Kidney capillary endothelial cell (primary cell): ENCODE measurements at regions not wholly inside any gene's neighbourhood (a gene's known extent, or its start where the extent isn't known, plus 50 kb on each side); places are given as distances from the start of the nearest gene placed in this dataset.
"Not testable (repeated sequence)": the region's sequence is repeated elsewhere in the genome, so short reads cannot be mapped to it uniquely, and the experiment has no call there.

Experiments
- DNase-seq: peaks from one replicate; pipeline ENCODE4 v3.0.0-alpha.2; 2018; ENCODE audit warnings: low spot score

DNA sequence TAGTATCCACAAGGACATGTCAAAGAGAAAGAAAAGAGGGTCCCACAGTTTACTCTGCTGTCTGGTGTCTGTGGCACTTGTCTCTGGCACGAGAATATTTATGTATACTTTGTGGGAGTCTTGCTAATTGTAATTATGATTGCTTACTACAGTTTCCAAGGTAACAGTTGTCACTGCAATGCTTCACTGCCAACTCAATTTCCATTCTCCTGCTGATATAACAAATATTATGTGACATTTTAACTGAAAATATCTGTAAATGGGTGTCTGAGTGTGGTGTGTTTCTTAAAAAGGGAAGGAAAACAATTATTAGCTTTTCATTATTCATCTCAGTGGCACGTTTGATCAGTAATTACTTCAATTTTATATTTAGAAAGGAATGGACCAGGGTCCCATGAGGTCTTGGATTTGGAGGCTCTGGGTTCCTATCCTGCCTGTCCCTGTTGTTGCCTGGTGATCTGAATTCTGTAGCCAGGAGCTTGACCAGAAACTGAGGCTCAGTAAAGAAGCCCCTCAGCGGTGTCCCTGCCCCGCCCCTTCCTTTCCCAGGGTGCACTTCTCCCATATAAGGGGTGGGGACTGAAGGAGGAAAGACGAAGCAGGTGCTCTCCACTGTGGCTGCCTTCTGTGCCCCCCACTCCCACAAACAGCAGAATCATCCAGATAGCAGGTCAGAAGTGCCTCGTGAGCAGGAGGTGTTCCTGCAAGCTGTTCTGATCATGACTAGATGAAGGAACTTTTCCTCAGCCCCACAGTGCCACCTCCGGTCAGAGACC, 137.3 kb upstream of the KIF2A start:
- no peak for DNase-seq

DNA sequence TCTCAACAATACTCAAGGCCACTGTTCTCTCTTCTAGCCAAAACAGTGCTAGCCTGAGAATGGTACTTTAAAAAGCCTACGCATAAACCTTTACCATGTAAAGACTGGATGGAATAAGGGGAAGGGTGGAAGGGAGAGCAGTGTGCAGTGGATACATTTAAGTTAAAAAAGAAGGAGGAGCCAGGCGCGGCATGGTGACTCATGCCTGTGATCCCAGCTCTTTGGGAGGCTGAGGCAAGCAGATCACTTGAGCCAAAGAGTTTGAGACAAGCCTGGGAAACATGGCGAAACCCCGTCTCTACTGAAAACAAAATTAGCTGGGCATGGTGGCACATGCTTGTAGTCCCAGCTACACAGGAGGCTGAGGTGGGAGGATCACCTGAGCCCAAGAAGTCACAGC, 127.7 kb upstream of the KIF2A start:
- DNase-seq: no peak

GRCh38 chr5:62182802-62183201, 123.2 kb upstream of the KIF2A start:
- DNase-seq: no peak

DNA sequence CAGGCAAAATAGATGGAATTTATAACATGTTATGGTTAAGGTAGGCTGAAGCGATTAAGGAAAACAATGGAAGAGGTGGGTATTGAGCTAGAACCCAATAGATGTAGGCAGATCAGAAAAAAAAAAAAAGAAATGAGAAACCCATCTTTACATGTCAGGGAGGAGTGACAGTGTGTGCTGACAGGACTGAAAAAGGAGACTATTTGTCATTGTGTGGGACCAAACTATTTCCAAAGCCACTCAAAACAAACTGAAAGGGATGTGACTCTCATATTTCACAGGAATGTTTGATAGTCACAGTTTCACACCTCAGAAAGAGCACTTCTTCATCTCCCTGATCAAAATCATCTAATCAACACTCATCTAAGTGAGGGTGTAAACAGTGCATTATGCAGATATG, 122.3 kb upstream of the KIF2A start:
- no peak for DNase-seq

DNA sequence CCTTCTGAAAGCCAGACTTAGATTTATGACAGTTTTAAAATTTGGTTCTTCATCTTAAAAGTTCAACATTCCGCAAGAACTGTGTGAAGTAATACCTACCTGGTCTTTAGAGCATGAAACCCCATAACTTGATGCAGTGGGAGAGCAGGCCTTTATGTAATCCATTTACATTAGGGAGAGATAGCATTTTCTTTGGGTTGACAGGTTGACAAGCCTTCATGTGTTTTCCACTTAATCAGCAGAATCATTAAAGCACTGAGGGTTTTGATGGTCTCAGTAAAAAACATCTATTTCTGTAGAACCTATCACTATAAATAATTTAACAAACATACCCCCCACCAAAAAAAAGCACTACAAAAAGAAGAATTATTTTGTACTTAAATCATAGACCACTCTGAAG, 121.6 kb upstream of the KIF2A start:
- no peak for DNase-seq

DNA sequence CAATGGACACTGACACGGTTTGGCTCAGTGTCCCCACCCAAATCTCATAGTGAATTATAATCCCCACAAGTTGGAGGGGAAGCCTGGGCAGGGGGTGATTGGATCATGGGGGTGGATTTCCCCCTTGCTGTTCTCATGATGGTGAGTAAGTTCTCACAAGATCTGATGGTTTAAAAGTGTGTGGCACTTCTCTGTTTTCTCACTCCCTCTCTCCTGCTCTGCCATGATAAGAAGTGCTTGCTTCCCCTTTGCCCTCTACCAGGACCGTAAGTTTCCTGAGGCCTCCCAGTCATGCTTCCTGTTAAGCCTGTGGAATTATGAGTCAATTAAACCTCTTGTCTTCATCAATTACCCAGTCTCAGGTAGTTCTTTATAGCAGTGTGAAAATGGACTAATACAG, 115.8 kb upstream of the KIF2A start:
- no peak for DNase-seq

DNA sequence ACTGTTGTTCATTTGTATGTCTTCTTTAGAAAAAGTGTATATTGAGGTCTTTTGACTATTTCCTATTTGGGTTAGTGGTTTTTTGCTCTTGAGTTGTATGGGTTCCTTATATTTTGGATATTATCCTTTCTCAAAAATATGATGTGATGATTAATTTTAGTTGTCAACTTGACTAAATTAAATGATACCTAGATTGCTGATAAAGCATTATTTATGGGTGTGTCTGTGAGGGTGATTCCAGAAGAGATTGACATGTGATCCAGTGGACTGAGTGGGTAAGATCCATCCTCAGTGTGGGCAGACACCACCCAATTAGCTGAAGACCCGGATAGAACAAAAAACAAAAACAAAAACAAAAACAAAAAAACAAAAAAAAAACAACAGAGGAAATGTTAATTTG, 115.1 kb upstream of the KIF2A start:
- DNase-seq: no peak

DNA sequence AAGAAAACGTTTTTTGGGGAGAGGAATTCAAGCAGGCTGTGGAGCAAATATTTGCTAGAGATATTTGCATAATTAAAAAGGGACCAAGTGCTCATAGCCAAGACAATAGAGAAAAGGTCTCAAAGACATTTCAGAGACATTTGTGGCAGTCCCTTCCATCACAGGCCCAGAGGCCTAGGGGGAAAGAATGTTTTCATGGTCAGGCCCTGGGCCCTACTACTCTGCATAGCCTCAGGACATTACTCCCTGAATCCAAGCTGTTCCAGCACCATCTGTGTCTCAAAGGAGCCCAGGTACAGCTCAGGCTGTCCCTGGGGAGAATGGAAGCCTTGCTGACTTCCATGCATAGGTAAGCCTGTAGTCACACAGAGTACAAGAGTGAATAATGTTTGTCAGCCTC, 113.0 kb upstream of the KIF2A start:
- DNase-seq: no peak

- not testable (repeated sequence) for DNase-seq
Observed at GRCh38 chr5:62196532-62196931, 109.5 kb upstream of the KIF2A start.

DNA sequence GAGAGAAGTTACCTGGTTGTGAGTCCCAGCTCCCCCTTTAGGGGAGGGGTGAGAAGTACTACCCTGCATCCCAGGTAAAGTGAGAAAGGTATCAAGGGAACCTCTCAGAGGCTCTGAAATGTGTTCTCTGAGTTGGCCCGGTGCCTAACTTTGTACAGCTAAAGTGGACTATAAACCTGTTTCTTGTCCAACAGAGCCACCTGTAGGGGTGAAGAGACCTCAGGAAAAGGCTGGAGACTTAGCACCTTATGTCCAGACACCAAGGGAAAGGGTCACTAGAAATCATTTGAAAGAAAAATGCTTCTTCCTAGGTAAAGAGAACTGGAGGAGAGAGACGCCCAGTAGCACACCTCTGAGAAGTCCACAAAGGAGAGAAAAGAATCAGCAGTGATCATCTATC, 108.3 kb upstream of the KIF2A start:
- no peak for DNase-seq

DNA sequence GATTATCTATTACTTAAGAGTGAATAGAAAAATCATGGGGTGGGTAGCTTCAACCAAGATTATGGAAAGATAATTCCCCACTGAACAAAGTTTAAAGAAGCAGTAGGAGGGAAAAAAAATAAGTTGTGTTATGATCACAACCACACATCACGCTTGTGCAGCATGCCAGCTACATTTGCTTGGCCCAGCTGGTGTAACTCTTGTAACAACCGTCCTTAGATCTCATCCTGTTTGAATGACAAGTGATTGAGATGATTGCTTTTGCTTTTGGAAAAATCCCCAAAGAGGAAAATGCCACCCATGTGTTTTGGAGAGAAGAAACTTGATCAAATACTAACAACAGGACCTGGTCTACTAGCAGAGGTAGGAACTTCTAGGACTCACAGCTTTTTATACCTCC, 107.6 kb upstream of the KIF2A start:
- DNase-seq: no peak

- peak; percentile 53 for DNase-seq
Observed at GRCh38 chr5:62199792-62200716, 106.0 kb upstream of the KIF2A start.

- no peak for DNase-seq
Observed at GRCh38 chr5:62206150-62206829, 99.7 kb upstream of the KIF2A start.

DNA sequence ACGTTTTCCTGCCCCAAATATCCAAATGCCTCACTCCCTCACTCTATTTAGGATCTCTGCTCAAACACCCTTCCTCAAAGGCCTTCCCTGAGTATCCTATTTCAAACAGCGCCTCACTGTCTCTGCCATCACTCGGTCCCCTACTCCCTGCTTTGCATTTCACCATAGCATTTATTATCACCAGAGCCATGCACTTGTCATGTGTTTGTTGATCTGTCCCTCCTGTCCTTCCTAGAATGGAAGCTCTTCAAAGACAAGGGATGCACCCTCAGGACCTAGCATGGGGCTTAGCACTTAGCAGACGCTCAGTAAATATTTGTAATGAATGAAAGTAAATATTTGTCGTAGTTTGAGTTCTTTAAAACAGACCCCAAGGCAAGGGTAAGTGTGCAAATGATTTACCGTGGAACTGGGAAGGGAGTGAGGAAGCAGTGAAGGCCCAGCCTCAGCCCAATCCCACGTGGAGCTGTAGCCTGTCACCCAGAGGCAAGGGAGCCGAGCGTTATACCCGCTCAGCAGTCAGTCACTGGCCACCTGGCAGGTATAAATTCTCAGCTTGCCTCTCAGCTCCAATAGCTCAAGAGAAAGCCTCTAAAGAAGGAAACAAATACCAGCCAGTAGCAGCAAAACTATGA, 97.7 kb upstream of the KIF2A start:
- no peak for DNase-seq

- DNase-seq: no peak
Observed at GRCh38 chr5:62211405-62211804, 94.6 kb upstream of the KIF2A start.

- no peak for DNase-seq
Observed at GRCh38 chr5:62212648-62213047, 93.4 kb upstream of the KIF2A start.

DNA sequence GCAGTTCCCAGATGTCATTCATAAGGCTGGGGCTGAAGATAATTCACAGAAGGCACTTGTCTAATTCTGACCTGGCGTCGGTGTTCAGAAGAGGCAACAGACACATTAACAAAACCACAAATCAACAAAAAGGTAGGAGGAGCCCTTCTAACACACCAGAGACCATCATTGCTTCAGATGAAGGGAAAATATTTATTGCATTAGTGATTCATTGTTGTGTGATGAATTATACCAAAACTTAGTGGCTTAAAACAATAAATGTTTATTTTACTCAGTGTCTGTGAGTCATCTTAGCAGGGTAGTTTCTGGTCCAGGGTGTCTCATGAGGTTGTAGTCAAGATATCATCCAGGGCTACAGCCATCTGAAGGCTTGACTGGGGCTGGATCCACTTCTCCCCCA, 91.3 kb upstream of the KIF2A start:
- no peak for DNase-seq

GRCh38 chr5:62216603-62217002, 89.4 kb upstream of the KIF2A start:
- DNase-seq: not testable (repeated sequence)

- not testable (repeated sequence) for DNase-seq
Observed at GRCh38 chr5:62217095-62217494, 88.9 kb upstream of the KIF2A start.

DNA sequence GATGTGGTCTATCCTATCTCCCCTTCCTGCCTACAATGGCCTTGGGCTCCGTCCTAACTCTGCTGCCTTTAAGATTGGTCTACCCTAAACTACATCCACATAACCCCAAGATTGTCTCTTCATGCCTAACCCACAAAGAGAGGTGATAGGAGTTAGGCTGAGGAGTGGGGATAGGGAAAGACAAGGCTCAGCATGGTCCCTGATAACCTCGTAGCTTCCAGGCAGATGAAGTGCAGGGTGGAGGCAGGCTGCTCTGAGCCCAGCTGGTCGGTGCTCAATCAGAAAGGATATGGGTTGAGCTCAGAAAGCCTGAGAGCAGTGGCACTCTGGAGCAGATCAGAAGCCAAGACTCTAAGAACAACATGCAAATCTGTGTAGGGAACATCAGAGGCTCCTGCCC, 87.1 kb upstream of the KIF2A start:
- DNase-seq: not testable (repeated sequence)

DNA sequence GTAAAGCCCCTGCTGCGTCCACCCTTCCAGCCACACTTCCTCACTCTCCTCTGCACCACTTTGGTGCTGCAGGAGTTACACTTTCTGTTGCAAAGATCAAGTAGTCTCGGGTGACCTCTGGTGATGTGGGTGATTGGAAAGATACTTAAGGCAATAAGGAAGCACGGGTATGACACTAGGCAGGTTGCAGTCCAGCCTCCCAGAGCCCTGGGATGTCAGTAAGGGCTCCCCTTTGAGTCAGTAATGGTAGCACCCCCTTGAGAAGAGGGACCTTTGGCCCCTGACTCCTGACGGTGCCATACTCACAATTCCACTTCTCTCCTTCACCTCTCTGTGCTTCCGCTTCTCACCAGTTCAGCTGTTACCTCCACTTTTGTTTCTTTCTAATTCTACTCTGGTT, 84.1 kb upstream of the KIF2A start:
- not testable (repeated sequence) for DNase-seq

GRCh38 chr5:62222305-62222704, 83.7 kb upstream of the KIF2A start:
- not testable (repeated sequence) for DNase-seq
